AG04449 (cell line): ENCODE measurements at regions not wholly inside any gene's neighbourhood (a gene's known extent, or its start where the extent isn't known, plus 50 kb on each side); places are given as distances from the start of the nearest gene placed in this dataset.

Experiments
- CTCF ChIA-PET: fragments of 350-600 bp; formaldehyde crosslinking; extraction: SDS; loops from one replicate; lab custom pipeline; 2021; ENCODE audit warnings: antibody characterized with exemption; lab: Yijun Ruan, JAX
- POLR2A ChIA-PET: fragments of 400-600, 350-600 bp; formaldehyde crosslinking; extraction: SDS; loops from one replicate; lab custom pipeline; 2020; ENCODE audit warnings: antibody characterized with exemption, inconsistent platforms; lab: Yijun Ruan, JAX
- DNase-seq: peaks from one replicate; pipeline ENCODE4 v3.0.0-alpha.2; 2010; ENCODE audit warnings: low read depth, low spot score
- H3K4me3 ChIP-seq: 2 replicates; pipeline ENCODE4 v1.5.1; 2011; ENCODE audit warnings: low read depth, mild to moderate bottlenecking, control low read depth, low read length
- CTCF ChIP-seq: IDR thresholded peaks from one replicate; pipeline ENCODE4 v1.5.1; 2011; ENCODE audit warnings: mild to moderate bottlenecking, moderate library complexity, low read length, control low read depth, inconsistent platforms; ENCODE audit not compliant: insufficient read depth; ENCODE audit errors: missing control alignments

GRCh38 chr7:152998420-152998819 lies 238.9 kb downstream of the ACTR3B start:
- no peak for DNase-seq
- no peak for TF ChIP-seq CTCF
- ChIA-PET POLR2A (no interaction called here), CTCF (no interaction called here)
- H3K4me3 ChIP-seq = no peak overlapping the region

GRCh38 chr7:153002115-153002514 lies 242.6 kb downstream of the ACTR3B start:
- ChIA-PET CTCF (no interaction called here), POLR2A (no interaction called here)
- DNase-seq = no peak

GRCh38 chr7:153002572-153002971 lies 243.0 kb downstream of the ACTR3B start:
- no peak for TF ChIP-seq CTCF
- POLR2A ChIA-PET = no interaction called here

More at GRCh38 chr7:153002115-153002514, 242.6 kb downstream of the ACTR3B start:
- H3K4me3 ChIP-seq = no peak overlapping the region
- TF ChIP-seq CTCF = no peak

GRCh38 chr7:153004341-153004740 lies 244.8 kb downstream of the ACTR3B start:
- H3K4me3 ChIP-seq = no peak overlapping the region
- CTCF ChIA-PET = no interaction called here
- no peak for TF ChIP-seq CTCF
- no peak for DNase-seq
- POLR2A ChIA-PET = no interaction called here

More at GRCh38 chr7:153002572-153002971, 243.0 kb downstream of the ACTR3B start:
- H3K4me3 ChIP-seq = no peak overlapping the region
- DNase-seq = no peak
- CTCF ChIA-PET = no interaction called here

- DNase-seq = no peak
- ChIA-PET POLR2A (no interaction called here), CTCF (no interaction called here)
- TF ChIP-seq CTCF = no peak
- H3K4me3 ChIP-seq = no peak overlapping the region
Observed at GRCh38 chr7:153005750-153006435, 246.3 kb downstream of the ACTR3B start.

- POLR2A ChIA-PET = no interaction called here
- no peak for TF ChIP-seq CTCF
- no peak for DNase-seq
- no peak overlapping the region for H3K4me3 ChIP-seq
- CTCF ChIA-PET = no interaction called here
Observed at GRCh38 chr7:153006452-153006851, 246.9 kb downstream of the ACTR3B start.
